Parathyroid adenoma (tissue), 2 donors: ENCODE measurements at regions not wholly inside any gene's neighbourhood (a gene's known extent, or its start where the extent isn't known, plus 50 kb on each side); places are given as distances from the start of the nearest gene placed in this dataset.

Source experiments
- H2AFZ ChIP-seq: fragments of 300-600 bp; sonication (generic); one replicate; pipeline ENCODE4 v1.7.0; 2017; ENCODE audit warnings: antibody characterized with exemption, mild to moderate bottlenecking
- H3K27ac ChIP-seq: fragments of 300-600 bp; sonication (generic); one replicate; pipeline ENCODE4 v1.7.0; 2017
- H3K27me3 ChIP-seq: fragments of 300-600 bp; sonication (generic); one replicate; pipeline ENCODE4 v1.7.0; 2017; ENCODE audit warnings: low read length; ENCODE audit not compliant: control insufficient read depth, insufficient read depth
- H3K36me3 ChIP-seq: fragments of 300-600 bp; sonication (generic); one replicate; pipeline ENCODE4 v1.7.0; 2017; ENCODE audit warnings: low read length; ENCODE audit not compliant: control insufficient read depth, insufficient read depth
- H3K4me1 ChIP-seq: fragments of 300-600 bp; sonication (generic); one replicate; pipeline ENCODE4 v1.7.0; 2017; ENCODE audit warnings: control low read depth
- H3K4me2 ChIP-seq: fragments of 300-600 bp; sonication (generic); one replicate; pipeline ENCODE4 v1.7.0; 2017; ENCODE audit warnings: low read length
- H3K4me3 ChIP-seq: fragments of 300-600 bp; sonication (generic); one replicate; pipeline ENCODE4 v1.7.0; 2017; ENCODE audit warnings: low read depth, low read length
- H3K79me2 ChIP-seq: fragments of 300-600 bp; sonication (generic); one replicate; pipeline ENCODE4 v1.7.0; 2017; ENCODE audit warnings: control low read depth
- H3K9ac ChIP-seq: fragments of 300-600 bp; sonication (generic); one replicate; pipeline ENCODE4 v1.7.0; 2017; ENCODE audit warnings: mild to moderate bottlenecking
- H3K9me3 ChIP-seq: fragments of 300-600 bp; sonication (generic); one replicate; pipeline ENCODE4 v1.7.0; 2017; ENCODE audit warnings: low read length; ENCODE audit not compliant: control insufficient read depth
- CTCF ChIP-seq: fragments of 300-600 bp; sonication (generic); IDR thresholded peaks from one replicate; pipeline ENCODE4 v1.7.0; 2017; ENCODE audit warnings: antibody characterized with exemption, mild to moderate bottlenecking
- donor health status: primary hyperparathyroidism.

- H3K36me3 ChIP-seq: no peaks in the 10 kb centered on the region
- H3K4me2 ChIP-seq: no peak overlapping the region
- no peak overlapping the region for H3K27ac ChIP-seq
Measured at GRCh38 chr2:60298006-60298696, 255.3 kb downstream of the BCL11A start.

DNA sequence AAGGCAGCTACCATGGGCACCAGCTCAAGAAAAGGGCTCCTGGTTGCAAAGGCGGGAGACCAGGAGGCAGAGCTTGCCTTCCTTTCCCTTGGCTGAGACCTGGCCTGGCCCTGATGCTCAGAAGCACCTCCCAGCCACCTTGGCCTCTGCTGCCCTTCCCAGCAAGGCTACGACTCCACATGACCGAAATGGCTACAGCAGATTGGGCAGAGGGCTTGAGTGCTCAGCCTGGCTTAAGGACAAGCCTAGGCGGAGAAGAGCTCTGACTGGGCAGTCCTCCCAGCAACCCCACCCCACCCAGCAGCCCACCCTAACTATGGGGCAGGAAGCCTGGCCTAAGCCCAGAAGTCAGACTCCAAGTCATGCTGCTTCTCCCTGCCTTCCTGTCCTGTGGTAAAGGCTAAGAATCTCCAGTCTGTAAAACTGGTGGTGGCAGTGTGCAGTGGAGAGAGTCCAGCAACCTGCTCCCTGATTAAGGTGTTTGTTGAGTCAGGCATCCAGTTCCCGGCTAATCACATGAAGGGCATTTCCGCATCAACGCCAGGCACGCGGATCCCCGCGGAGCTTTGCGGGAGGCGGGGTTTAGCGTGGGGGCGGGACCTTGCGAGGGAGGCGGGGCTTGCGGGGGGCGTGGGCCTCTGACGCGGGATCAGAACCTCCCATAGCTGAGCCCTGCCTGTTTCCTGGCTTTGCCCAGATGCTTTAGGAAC is 256.0 kb downstream of the BCL11A start:
- Histone ChIP-seq H3K79me2 (no peaks in the 10 kb centered on the region), H3K9me3 (no peaks in the 10 kb centered on the region), H3K36me3 (no peaks in the 10 kb centered on the region), H3K4me3 (no peak overlapping the region), H3K4me2 (no peak overlapping the region), H2AFZ (no peak overlapping the region), H3K9ac (no peak overlapping the region), H3K27me3 (no peaks in the 10 kb centered on the region), H3K27ac (no peak overlapping the region), H3K4me1 (no peaks in the 10 kb centered on the region)
- TF ChIP-seq CTCF: no peak

More at GRCh38 chr2:60298006-60298696, 255.3 kb downstream of the BCL11A start:
- Histone ChIP-seq H3K9ac (no peak overlapping the region), H2AFZ (no peak overlapping the region), H3K9me3 (no peaks in the 10 kb centered on the region), H3K4me1 (no peaks in the 10 kb centered on the region), H3K79me2 (no peaks in the 10 kb centered on the region), H3K27me3 (no peaks in the 10 kb centered on the region), H3K4me3 (no peak overlapping the region)
- TF ChIP-seq CTCF: no peak

- Histone ChIP-seq H3K79me2 (no peaks in the 10 kb centered on the region), H3K27ac (no peak overlapping the region), H3K4me2 (no peak overlapping the region), H3K4me1 (no peaks in the 10 kb centered on the region), H3K4me3 (no peak overlapping the region), H3K9ac (no peak overlapping the region), H3K36me3 (no peaks in the 10 kb centered on the region), H3K27me3 (no peaks in the 10 kb centered on the region), H3K9me3 (no peaks in the 10 kb centered on the region), H2AFZ (no peak overlapping the region)
- TF ChIP-seq CTCF: no peak
Measured at GRCh38 chr2:60296219-60296955, 257.1 kb downstream of the BCL11A start.

DNA sequence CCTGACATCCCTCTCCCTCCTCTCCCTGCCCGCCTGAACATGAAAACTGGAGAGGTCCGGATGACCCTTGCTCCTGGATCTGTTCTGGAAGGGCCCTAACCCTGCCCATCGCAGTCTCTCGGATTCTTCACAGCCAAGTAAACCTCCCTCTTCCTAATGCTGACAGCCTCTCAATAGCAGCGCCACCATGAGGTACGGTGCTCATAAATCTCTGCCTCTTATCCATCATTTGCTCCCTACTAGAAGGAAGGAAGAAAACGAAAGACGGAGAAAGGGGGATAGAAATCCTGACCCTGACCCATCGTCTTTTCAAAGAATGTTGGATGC is 257.9 kb downstream of the BCL11A start:
- H3K9me3 ChIP-seq: no peaks in the 10 kb centered on the region
- H3K4me3 ChIP-seq: no peak overlapping the region
- no peak overlapping the region for H2AFZ ChIP-seq
- no peaks in the 10 kb centered on the region for H3K79me2 ChIP-seq
- H3K27ac ChIP-seq: no peak overlapping the region
- H3K4me2 ChIP-seq: no peak overlapping the region
- no peaks in the 10 kb centered on the region for H3K4me1 ChIP-seq
- TF ChIP-seq CTCF: no peak
- H3K27me3 ChIP-seq: no peaks in the 10 kb centered on the region
- no peak overlapping the region for H3K9ac ChIP-seq
- H3K36me3 ChIP-seq: no peaks in the 10 kb centered on the region
